ENCODE measurements at regions not wholly inside any gene's neighbourhood (a gene's known extent, or its start where the extent isn't known, plus 50 kb on each side); places are given as distances from the start of the nearest gene placed in this dataset.

- H3K27me3 ChIP-seq (replicated peaks; ENCODE audit: insufficient read depth), result no peaks in the 10 kb centered on the region
- ATAC-seq (ENCODE audit: insufficient number of reproducible peaks, low FRiP score, low read depth) (no peak), DNase-seq (ENCODE audit: low spot score) (no peak)
- H3K27ac ChIP-seq, result no peak overlapping the region
- no peaks in the 10 kb centered on the region for H3K36me3 ChIP-seq
- no peaks in the 10 kb centered on the region for H3K4me1 ChIP-seq (ENCODE audit: control insufficient read depth in 1 of 2, low read depth in 2 of 2)
- no peak for TF ChIP-seq CTCF (IDR thresholded peaks at IDR 0.05)
- H3K9me3 ChIP-seq, result no peaks in the 10 kb centered on the region
- no peak overlapping the region for H3K4me3 ChIP-seq
Measured at GRCh38 chr12:97899956-97900355, 437.4 kb downstream of the RMST start.

- no peak for DNase-seq (ENCODE audit: low spot score)
- Histone ChIP-seq H3K36me3 (no peaks in the 10 kb centered on the region), H3K4me3 (no peak overlapping the region), H3K27me3 (replicated peaks; ENCODE audit: insufficient read depth) (no peaks in the 10 kb centered on the region), H3K9me3 (no peaks in the 10 kb centered on the region), H3K4me1 (ENCODE audit: control insufficient read depth in 1 of 2, low read depth in 2 of 2) (no peaks in the 10 kb centered on the region), H3K27ac (no peak overlapping the region)
- ATAC-seq (ENCODE audit: insufficient number of reproducible peaks, low FRiP score, low read depth), result no peak
- TF ChIP-seq CTCF (IDR thresholded peaks at IDR 0.05), result no peak
Measured at GRCh38 chr12:97903356-97903755, 440.8 kb downstream of the RMST start.

GRCh38 chr12:97907504-97907903 lies 444.9 kb downstream of the RMST start:
- no peak for ATAC-seq (ENCODE audit: insufficient number of reproducible peaks, low FRiP score, low read depth)
- no peaks in the 10 kb centered on the region for H3K27me3 ChIP-seq (replicated peaks; ENCODE audit: insufficient read depth)

GRCh38 chr12:97910559-97910958 lies 448.0 kb downstream of the RMST start:
- Histone ChIP-seq H3K27ac (no peak overlapping the region), H3K9me3 (no peaks in the 10 kb centered on the region), H3K4me3 (no peak overlapping the region), H3K27me3 (replicated peaks; ENCODE audit: insufficient read depth) (no peaks in the 10 kb centered on the region), H3K4me1 (ENCODE audit: control insufficient read depth in 1 of 2, low read depth in 2 of 2) (no peaks in the 10 kb centered on the region), H3K36me3 (no peaks in the 10 kb centered on the region)
- no peak for DNase-seq (ENCODE audit: low spot score)
- no peak for ATAC-seq (ENCODE audit: insufficient number of reproducible peaks, low FRiP score, low read depth)
- no peak for TF ChIP-seq CTCF (IDR thresholded peaks at IDR 0.05)

More at GRCh38 chr12:97907504-97907903, 444.9 kb downstream of the RMST start:
- H3K36me3 ChIP-seq, result no peaks in the 10 kb centered on the region
- DNase-seq (ENCODE audit: low spot score), result no peak
- H3K4me3 ChIP-seq, result no peak overlapping the region
- TF ChIP-seq CTCF (IDR thresholded peaks at IDR 0.05), result no peak
- H3K9me3 ChIP-seq, result no peaks in the 10 kb centered on the region
- H3K27ac ChIP-seq, result no peak overlapping the region
- H3K4me1 ChIP-seq (ENCODE audit: control insufficient read depth in 1 of 2, low read depth in 2 of 2), result no peaks in the 10 kb centered on the region

GRCh38 chr12:97912943-97913342 lies 450.3 kb downstream of the RMST start:
- Histone ChIP-seq H3K27ac (no peak overlapping the region), H3K9me3 (no peaks in the 10 kb centered on the region), H3K4me1 (ENCODE audit: control insufficient read depth in 1 of 2, low read depth in 2 of 2) (no peaks in the 10 kb centered on the region), H3K27me3 (replicated peaks; ENCODE audit: insufficient read depth) (no peaks in the 10 kb centered on the region), H3K36me3 (no peaks in the 10 kb centered on the region), H3K4me3 (no peak overlapping the region)
- TF ChIP-seq CTCF (IDR thresholded peaks at IDR 0.05), result no peak
- DNase-seq (ENCODE audit: low spot score) (no peak), ATAC-seq (ENCODE audit: insufficient number of reproducible peaks, low FRiP score, low read depth) (no peak)
